ENCODE measurements at regions not wholly inside any gene's neighbourhood (a gene's known extent, or its start where the extent isn't known, plus 50 kb on each side); places are given as distances from the start of the nearest gene placed in this dataset.

GRCh38 chr21:27301220-27301619, 334.3 kb upstream of the ADAMTS5 start:
- TF ChIP-seq NFRKB (IDR thresholded peaks at IDR 0.05) (no peak), FOXK2 (IDR thresholded peaks at IDR 0.05) (no peak), CTBP1 (IDR thresholded peaks at IDR 0.05; ENCODE audit: borderline replicate concordance) (no peak), BHLHE40 (IDR thresholded peaks at IDR 0.05; ENCODE audit: borderline replicate concordance) (no peak), ELF4 (IDR thresholded peaks at IDR 0.05) (no peak), SP1 (IDR thresholded peaks at IDR 0.05) (no peak), ZNF384 (IDR thresholded peaks at IDR 0.05) (no peak)

Data from HEK293T (cell line).